Activated CD4-positive, alpha-beta T cell treated with anti-CD3 and anti-CD28 coated beads for 48 hours (primary cell): ENCODE measurements at regions not wholly inside any gene's neighbourhood (a gene's known extent, or its start where the extent isn't known, plus 50 kb on each side); places are given as distances from the start of the nearest gene placed in this dataset.
"Not testable (repeated sequence)": the region's sequence is repeated elsewhere in the genome, so short reads cannot be mapped to it uniquely, and the experiment has no call there.

ENCODE experiments used
- DNase-seq: peaks from one replicate; pipeline ENCODE4 v3.0.0-alpha.2; 2020

DNA sequence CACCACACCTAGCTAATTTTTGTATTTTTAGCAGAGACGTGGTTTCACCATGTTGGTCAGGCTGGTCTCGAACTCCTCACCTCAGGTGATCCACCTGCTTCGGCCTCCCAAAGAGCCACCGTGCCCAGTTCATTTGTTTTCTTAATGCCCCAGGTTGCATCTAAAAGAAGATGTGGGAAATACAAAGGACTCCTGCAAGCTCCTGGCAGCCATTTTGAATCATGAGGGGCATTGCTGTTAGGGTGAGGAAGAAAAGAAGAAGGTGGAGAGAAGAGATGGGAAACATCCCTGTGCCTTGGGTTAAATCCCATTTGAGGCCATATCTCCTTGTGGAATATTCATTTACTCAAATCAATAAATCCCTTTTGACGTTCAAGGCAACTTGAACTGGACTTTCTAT lies 365.3 kb upstream of the ERCC4 start:
- no peak for DNase-seq

DNA sequence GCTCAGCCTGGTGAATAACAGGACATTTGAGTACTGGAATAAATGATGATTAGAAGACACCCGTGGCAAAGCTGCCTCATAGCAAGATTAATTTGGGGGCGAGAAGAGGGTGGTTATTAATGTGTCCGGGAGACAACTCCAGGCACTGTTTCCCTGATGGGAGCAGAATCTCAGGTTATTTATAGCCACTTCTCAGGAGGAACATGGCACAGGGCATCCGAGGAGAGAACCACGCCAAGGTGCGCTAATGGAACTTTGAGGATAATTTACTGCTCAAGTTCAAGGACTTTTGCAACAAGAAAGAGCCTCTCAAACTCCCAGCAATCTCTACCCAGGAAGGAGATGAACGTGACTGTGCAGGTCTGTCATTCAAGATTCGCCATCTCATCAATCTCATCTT lies 362.5 kb upstream of the ERCC4 start:
- no peak for DNase-seq

DNA sequence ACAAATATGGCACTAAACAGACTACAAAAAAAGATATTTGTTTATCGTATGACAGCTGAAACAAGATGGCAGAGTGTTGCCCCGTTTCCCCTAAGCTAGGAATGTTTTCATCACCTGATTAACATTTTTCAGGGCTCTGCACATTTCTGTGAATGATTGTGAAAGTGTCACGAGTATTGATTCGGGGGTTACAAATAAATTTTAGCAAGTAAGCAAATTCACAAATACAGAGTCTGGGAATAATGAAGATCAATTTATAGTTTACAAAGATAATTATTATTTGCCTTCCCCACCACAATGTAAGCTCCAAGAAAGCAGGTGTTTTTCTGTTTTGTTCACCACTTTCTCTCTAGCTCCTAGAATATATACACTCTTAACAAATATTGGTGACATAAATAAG lies 361.2 kb upstream of the ERCC4 start:
- DNase-seq = no peak

DNA sequence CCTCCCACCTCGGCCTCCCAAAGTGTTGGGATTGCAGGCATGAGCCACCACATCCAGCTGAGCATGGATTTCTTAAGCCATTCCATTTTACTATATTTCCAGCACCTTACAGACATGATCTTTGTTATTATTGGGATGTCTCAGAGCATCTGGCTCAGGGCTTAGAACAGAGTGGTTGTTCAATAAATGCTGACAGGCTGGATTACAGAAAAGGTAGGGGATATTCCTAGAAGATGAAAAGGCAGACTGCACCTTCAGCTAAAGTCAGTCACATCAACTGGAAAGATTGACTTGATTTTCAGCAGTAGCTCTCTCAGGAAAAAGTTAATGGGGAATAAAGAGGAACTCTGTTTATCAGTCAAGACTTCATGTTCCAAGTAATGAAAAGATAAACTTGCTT lies 360.3 kb upstream of the ERCC4 start:
- DNase-seq = no peak

DNA sequence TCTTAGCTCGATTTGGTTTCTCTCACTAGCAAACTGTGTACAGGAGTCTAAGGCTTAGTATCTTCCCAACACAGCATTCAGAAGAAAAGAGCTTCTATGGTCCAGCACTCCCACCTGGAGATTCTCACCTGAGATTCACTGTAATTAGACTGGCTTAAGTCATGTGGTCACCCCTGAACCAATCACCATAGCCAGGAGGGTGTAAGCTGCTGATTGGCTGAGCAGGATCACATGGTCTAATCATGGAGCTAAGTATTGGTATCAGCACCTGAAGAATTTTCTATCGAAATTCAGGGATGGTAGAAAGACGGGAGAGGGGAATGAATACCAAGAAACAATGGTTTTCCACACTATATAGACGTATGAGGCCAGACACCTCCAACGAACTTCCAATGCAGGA lies 359.8 kb upstream of the ERCC4 start:
- DNase-seq = no peak

DNA sequence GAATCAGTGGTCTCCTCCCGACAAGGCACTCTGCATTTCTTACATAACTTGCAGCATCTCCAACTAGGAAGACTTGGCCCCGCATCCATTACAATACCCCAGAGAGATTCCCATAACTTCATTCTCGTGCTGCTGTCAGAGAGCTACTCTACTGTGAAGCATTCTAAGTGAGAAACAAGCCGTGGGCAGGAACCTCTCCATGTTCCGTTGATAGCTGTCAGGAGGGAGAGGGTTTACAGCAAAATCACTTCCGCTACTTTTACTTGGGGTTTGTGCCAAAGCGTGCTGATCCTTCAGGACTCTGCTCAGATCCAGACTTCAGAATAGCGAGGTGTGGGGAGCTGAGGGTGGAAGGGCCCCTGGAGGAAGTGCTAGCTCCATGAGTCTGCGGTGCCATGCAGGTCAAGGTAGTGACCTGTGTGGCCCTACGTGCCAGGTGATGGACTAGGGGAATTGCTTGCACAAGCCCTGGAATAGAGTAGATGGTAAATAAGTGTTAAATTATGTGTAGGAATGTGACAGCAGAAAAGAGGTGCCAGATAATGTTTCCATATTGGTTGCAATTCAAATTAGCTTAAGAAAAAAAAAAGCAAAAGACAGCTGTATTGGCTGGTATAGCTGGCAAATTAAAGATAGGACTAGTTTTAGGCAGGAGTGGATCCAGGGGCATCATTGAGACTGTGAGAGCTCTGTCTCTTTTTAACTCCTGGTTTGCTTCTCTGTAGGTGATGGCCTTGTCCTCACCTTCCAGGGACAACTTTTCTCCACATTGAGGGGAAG lies 358.5 kb upstream of the ERCC4 start:
- DNase-seq = no peak

DNA sequence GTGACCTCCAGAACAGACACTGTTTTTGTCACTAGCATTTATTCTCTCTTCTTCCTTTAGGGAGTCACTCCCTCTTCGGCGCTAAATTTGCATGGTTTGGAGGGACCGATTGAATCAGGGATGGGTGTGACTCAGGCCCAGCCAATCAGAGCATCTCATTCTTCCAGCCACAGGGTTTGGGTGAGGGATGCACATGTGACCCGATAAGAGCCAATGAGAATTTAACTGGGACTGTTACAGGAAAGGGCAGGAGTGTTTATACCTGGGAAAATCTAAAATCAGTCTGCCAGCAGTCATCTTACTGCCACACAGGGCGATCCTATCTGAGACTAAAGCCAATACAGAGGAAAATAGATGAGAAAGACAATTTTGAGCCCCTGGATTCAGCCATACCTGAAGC lies 351.2 kb upstream of the ERCC4 start:
- DNase-seq = no peak

DNA sequence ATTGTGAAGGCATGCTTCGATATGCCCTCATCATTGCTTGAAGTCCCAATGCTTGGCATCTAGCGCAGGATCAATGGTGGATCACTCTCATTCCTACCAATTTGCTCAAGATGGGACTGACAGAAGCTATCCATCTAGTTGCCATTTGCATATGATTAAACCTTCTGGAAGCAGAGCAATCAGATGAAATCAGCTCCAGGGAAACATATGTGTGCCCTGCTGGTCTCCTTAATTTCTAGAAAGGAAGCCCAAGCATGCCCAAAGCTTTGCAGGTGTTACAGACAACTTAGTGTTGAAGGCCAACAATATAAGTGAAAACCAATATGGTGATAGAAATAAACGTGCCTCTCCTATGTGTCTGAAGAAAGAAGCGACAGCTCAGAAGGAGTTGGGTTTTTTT lies 350.0 kb upstream of the ERCC4 start:
- DNase-seq = no peak

DNA sequence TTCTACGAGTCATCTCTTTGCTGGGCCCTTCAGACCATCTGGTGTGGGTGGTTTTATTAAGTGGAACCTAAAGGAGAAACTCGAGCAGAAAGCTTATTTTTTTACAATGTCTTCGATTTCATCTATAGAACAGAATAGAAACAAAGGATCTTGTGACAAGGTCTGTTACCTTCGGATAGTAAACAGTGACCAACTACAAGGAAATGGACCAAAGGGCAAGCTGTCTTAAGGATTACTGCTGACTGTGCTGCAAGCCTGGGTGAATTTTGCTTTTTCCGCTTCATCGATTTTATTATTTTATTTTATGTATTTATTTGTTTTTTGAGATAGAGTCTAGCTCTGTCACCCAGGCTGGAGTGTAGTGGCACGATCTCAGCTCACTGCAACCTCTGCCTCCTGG lies 348.9 kb upstream of the ERCC4 start:
- DNase-seq = no peak

DNA sequence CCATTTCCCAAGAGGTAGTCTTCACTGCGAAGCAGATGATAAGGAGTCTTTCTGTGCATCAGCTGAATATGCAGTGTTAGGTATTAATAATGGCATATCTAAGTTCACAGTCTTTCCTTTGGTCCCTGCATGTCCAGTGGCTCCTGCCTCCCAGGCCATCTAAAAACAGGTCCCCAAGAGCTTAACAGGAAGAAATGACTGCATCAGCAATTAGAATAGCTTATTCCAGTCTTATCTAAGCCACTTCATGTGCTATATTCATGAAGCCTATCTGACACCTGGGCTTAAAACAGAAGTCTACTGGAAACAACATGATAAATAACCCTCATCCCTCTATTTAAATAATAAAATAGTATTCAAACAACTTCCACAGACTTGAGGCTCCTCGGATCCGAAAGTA lies 346.1 kb upstream of the ERCC4 start:
- no peak for DNase-seq

DNA sequence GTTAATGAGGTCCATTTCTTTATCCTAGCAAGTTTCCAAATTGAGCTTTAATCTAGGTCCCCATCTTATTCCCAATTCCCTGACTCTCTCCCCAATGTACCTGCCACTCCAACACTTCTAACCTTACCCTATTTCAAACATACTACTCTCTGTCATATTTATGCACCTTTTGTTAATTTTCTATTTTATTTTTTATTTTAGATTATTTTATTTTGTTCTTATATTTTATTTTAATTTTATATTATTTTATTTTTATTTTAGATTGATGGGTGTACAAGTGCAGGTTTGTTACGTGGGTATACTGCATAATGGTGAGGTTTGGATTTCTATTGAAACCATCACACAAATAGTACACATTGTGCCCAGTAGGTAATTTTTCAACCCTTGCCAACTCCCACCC lies 333.9 kb upstream of the ERCC4 start:
- DNase-seq = no peak

DNA sequence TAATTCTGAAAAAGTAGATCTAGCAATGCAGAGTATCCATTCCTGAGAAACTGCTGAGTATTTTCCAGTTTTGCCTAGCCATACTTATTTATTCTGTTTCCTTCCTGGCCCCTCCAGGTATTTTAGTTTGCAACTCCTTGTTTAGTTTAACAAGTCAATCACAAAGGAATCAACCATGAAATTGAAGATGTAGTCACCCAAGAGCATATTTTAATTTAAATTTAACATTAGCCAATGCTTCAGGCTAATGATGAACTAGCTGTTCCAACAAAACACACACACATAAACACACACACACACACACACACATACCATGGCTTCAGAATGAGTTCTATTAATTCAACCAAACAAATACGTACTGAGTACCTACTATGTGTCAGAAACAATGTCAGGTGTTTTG lies 332.8 kb upstream of the ERCC4 start:
- no peak for DNase-seq

DNA sequence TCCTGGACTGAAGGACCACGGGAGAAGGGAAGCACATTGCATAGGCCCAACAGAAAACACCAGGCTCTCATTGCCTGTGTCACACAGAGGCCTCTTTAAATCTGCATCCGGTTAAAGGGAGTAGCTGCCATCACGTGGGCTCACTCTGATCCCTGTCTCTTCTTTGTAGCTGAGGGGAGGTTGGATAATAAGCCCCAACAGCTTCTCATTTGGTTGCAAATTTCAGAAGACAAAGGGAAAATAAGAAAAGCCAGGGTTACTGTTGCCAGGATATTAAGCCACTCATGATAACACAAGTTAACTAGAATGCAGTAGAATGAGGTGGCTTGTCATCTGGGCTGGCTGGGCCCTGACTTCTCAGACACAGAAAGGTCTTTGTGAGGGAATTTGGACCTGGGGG lies 325.1 kb upstream of the ERCC4 start:
- no peak for DNase-seq

DNA sequence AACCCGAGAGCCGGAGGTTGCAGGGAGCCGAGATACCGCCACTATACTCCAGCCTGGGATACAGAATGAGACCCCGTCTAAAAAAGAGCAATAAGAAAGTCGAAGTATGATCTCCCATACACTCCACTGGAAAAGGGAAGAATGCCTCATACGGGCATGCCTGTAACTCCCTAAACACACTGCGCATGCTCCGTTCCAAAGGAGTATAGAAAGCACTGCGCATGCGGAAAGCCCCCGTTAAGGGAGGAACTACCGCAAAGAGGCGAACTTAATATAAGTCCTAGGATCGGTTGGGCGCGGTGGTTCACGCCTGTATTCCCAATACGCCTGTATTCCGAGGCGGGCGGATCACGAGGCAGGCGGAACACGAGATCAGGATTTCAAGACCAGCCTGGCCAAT lies 313.1 kb upstream of the ERCC4 start:
- no peak for DNase-seq

DNA sequence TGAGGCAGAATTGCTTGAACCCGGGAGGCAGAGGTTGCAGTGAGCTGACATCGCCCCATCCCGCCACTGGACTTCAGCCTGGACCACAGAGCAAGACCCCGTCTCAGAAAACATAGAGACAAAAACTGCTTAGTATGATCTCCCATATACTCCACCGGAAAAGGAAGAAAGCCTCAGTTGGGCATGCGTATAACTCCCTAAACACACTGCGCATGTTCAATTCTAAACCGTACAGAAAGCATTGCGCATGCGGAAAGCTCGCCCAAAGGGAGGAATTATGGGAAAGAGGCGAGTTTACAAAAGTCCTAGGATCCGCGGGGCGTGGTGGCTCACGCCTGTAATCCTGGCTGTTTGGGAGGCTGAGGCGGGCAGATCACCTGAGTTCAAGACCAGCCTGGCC lies 312.7 kb upstream of the ERCC4 start:
- no peak for DNase-seq

DNA sequence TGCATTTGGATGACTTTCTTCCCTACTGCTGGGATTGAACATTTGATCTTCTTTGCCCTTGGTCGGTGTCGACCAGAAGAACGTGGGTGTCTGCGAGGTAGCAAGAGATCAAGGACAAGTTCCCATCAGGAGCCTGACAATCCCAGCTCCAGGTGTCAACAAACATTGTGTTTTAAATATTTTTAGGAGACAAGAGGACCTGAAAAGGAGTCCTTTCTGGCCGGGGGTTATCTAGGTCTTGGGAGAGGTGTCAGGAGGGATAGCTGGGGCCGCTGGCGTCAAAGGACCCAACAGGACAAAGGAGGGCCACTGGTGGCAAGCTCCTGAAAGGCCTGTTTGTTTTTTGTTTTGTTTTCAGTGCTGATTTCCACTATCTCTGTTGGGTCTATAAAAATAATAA lies 308.4 kb upstream of the ERCC4 start:
- no peak for DNase-seq

DNA sequence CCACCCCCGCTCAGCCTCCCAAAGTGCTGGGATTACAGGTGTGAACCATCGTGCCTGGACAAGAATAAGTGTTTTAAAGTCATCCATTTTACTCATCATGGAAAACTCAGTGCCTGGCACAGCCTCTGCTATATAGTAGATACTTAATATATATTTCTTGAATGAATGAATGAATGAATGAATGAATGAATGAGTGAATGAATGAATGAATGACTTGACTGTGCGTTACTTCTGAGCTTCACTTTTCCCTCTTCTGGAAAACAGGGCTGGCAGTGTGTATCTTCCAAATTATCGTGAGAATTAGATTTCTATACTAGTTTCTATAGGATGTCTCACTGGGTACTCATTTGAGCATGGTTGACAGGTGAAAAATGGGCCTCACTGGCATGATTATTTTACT lies 307.3 kb upstream of the ERCC4 start:
- DNase-seq = no peak

DNA sequence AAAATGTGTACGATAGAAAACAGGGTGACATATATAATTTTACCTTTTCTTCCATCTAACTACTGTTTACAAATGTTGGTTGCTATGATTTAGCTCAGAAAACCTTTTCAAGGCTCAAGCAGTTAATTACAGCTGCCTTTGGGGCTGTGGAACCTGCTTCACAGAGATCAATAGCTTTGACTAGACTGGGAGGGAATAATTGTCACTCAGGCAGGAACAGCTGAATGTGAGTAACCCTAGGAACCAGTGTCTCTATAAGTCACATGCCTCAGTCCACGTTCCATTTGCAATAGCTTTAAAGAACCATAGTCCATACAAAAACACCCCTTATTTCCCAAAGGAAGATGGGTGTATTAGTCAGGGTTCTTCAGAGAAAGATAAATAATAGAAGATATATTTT lies 306.8 kb upstream of the ERCC4 start:
- DNase-seq = no peak

DNA sequence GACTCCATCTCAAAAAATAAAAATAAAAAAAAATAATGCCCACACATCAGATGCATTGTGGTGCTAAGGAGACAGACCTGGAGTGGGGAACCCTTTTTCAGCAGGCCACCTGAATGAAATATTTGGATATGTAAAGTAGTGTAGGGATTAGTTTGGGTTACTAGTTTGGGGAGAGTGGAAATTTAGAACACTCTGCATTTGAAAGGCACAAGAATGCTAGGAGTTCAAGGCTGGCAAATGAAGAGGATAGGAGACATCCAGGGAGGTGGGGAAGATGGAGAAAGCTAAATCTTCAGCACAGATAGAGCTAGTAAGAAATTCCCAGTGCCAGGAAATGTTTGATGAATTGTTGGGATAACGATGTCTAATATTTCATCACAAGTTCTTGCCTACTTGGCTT lies 298.3 kb upstream of the ERCC4 start:
- DNase-seq = no peak

DNA sequence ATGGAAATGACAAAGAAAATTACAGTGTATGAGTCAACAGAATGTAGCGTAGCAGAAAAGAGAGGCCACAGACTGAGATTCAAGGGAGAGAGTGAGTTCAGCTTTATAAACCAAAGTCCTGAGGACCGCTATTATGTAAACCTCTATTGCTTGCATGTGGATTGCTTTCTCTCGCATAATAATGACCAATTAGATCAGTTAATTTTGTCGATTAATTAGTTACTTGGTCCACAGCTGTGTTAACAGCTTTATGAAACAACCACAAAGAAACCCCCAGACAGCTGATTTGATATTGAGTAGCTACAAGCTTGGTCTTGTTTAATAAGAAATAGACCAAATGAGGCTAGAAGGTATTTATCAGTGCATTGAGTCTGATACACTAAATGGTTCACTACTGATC lies 291.8 kb upstream of the ERCC4 start:
- DNase-seq = no peak

DNA sequence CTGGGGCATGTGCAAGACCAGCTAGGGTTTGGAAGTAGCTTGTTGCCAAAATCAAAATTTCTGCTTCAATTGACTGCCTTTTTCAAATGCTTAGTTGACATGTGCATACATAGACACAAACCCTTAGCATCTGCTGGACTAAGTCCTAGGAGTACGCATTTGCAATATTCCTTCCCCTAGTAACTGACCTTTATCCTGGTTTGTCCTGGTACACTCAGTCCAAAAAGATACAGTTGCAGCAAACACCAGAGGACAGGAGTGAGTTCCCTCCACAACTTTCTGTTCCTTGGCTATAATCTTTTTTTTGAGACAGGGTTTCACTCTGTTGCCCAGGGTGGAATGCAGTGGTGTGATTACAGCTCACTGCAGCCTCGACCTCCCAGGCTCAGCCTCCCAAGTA lies 290.2 kb upstream of the ERCC4 start:
- DNase-seq = no peak

DNA sequence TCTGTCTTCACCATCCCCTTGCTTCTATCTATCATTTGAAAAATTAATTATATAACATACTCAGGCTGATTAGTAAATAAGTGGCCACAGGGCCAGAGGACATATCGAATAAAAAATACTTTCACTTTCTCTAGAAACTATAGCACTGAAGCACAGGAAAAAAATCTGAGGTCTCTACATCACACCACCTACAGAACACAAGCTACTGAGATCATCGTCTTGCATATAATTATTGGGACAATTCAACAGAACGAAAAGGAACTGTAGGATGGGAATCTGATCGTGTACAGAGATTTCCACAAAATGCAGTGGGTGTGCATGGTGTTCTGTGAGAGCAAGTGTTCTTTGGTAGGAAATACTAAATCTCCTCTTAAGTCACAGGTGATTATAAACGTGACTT lies 289.6 kb upstream of the ERCC4 start:
- DNase-seq = no peak

DNA sequence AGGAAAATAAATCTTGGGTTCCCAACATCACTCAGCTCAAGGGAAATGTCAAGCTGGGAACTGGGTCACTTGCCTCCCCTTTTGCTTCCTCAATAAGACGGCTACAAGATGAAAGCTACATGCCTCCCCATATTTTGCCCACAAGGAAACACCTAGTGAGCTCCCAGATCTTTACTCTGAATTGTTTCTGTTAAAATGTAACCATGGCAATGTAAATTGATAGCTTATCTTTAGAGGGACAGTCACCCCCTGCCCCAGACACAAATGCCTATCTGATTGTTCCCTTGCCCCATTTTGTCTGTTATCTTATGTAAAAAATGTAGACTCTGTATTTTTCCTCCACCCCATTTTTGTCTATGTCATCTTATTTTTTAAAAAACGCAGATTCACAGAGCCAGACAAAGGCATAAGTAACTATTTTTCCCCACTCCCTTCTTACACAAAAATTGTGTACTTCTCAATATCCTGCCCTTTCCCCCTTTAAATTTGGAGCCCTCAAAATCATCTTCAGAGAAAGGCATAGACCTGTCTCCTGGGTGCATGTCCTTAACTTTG lies 288.7 kb upstream of the ERCC4 start:
- no peak for DNase-seq

DNA sequence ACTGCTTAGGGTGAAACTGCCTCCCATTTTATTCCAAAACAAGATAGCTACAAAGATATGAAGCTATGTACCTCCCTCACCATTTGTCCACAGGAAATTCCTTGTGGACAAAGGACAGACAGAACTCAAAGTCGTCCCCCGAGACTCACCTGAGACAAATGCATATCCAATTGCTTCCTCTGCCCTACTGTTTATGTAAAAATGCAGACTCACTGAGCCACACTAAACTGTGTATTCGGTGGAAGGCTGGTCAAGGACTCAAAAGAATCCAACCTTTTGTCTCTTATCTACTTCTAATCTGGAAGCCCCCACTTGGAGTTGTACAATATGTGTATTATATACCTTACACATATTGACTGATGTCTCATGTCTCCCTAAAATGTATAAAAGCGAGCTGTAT lies 288.0 kb upstream of the ERCC4 start:
- DNase-seq = no peak

DNA sequence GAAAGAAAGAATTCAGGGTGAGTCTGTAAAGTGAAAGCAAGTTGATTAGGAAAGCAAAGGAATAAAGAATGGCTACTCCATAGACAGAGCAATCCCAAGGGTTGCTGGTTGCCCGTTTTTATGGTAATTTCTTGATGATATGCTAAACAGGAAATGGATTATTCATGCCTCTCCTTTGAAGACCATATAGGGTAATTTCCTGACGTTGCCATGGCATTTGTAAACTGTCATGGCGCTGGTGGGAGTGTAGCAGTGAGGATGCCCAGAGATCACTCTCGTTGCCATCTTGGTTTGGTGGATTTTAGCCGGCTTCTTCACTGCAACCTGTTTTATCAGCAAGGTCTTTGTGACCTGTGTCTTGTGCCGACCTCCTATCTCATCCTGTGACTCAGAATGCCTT lies 287.4 kb upstream of the ERCC4 start:
- not testable (repeated sequence) for DNase-seq
